H1 (cell line): ENCODE measurements at regions not wholly inside any gene's neighbourhood (a gene's known extent, or its start where the extent isn't known, plus 50 kb on each side); places are given as distances from the start of the nearest gene placed in this dataset.

Experiments
- CTCF ChIA-PET: fragments of 300-600 bp; sonication (Branson Sonifier 250); formaldehyde crosslinking; loops from one replicate; lab custom pipeline; 2021; ENCODE audit not compliant: partially characterized antibody; lab: Charles Lee
- POLR2A ChIA-PET: fragments of 300-600 bp; sonication (Branson Sonifier 250); formaldehyde crosslinking; loops from one replicate; lab custom pipeline; 2021; ENCODE audit warnings: inconsistent platforms; ENCODE audit not compliant: partially characterized antibody; lab: Charles Lee
- DNase-seq, 2 experiments: peaks; one replicate each; pipeline versions ENCODE4 v3.0.0 to v3.0.0-alpha.2; 2010 to 2022; ENCODE audit warnings: low spot score in 2 of 2, low read depth in 1 of 2, mixed read lengths in 1 of 2
- FAIRE-seq: peaks from 2 replicates; lab custom pipeline; 2011; peaks lifted over from hg19 to GRCh38; lab: Jason Lieb, UNC
- H2AFZ ChIP-seq: 2 replicates; pipeline ENCODE4 v1.8.1; 2012; ENCODE audit warnings: low read length, inconsistent platforms
- H2AK5ac ChIP-seq: 2 replicates; pipeline ENCODE4 v1.6.1; 2013; ENCODE audit warnings: low read depth, low read length
- H2BK120ac ChIP-seq: replicated peaks from 2 replicates; pipeline ENCODE3; 2013; ENCODE audit warnings: low read depth, low read length, inconsistent platforms
- H2BK12ac ChIP-seq: 2 replicates; pipeline ENCODE4 v1.6.1; 2013; ENCODE audit warnings: low read depth, low read length
- H2BK15ac ChIP-seq: 2 replicates; pipeline ENCODE4 v1.6.1; 2013; ENCODE audit warnings: low read length
- H2BK20ac ChIP-seq: 2 replicates; pipeline ENCODE4 v1.6.1; 2013; ENCODE audit warnings: low read length
- H2BK5ac ChIP-seq: 2 replicates; pipeline ENCODE4 v1.6.1; 2013; ENCODE audit warnings: low read depth, low read length
- H3K14ac ChIP-seq: 2 replicates; pipeline ENCODE4 v1.6.1; 2013; ENCODE audit warnings: inconsistent platforms; ENCODE audit not compliant: insufficient read length
- H3K18ac ChIP-seq: 2 replicates; pipeline ENCODE4 v1.6.1; 2013; ENCODE audit warnings: low read length; ENCODE audit errors: extremely low read depth
- H3K23ac ChIP-seq: 2 replicates; pipeline ENCODE4 v1.6.1; 2013; ENCODE audit warnings: inconsistent platforms; ENCODE audit not compliant: insufficient read length
- H3K23me2 ChIP-seq: 2 replicates; pipeline ENCODE4 v1.6.1; 2013; ENCODE audit warnings: low read depth, low read length
- H3K27ac ChIP-seq: 2 replicates; pipeline ENCODE4 v1.6.1; 2011; ENCODE audit warnings: low read depth, low read length, inconsistent platforms
- H3K27me3 ChIP-seq, 4 experiments: replicated peaks in 1 of 4; 1 replicate in 1 of 4; 2 replicates in 3 of 4; pipeline versions ENCODE4 v1.6.1 to v1.8.1; 2011 to 2013; ENCODE audit warnings: low read length in 3 of 4, mild to moderate bottlenecking in 3 of 4, inconsistent platforms in 2 of 4, mixed read lengths in 2 of 4, moderate library complexity in 1 of 4; ENCODE audit not compliant: control insufficient read depth in 3 of 4, insufficient read depth in 3 of 4; ENCODE audit errors: extremely low read depth in 1 of 4
- H3K36me3 ChIP-seq, 4 experiments: 2 replicates each; pipeline versions ENCODE4 v1.6.1 to v1.8.1; 2011 to 2013; ENCODE audit warnings: mild to moderate bottlenecking in 4 of 4, low read length in 3 of 4, moderate library complexity in 2 of 4, control low read depth in 1 of 4, inconsistent platforms in 1 of 4; ENCODE audit not compliant: insufficient read depth in 4 of 4, control insufficient read depth in 2 of 4
- H3K4ac ChIP-seq: replicated peaks from 2 replicates; pipeline ENCODE3; 2013; ENCODE audit warnings: low read length, low read depth, mixed read lengths, inconsistent platforms; ENCODE audit not compliant: insufficient read length
- H3K4me1 ChIP-seq, 4 experiments: replicated peaks in 1 of 4; 1 replicate in 1 of 4; 2 replicates in 3 of 4; pipeline versions ENCODE4 v1.6.1 to v1.8.1; 2011 to 2013; ENCODE audit warnings: low read length in 3 of 4, inconsistent platforms in 2 of 4, mixed read lengths in 1 of 4; ENCODE audit not compliant: insufficient read depth in 4 of 4, control insufficient read depth in 3 of 4
- H3K4me2 ChIP-seq, 2 experiments: 2 replicates each; pipeline versions ENCODE4 v1.6.1 to v1.8.1; 2011 to 2013; ENCODE audit warnings: low read depth in 2 of 2, low read length in 2 of 2, control low read depth in 1 of 2, inconsistent platforms in 1 of 2, mild to moderate bottlenecking in 1 of 2; ENCODE audit not compliant: insufficient read depth in 1 of 2
- H3K4me3 ChIP-seq, 4 experiments: fragments of 200-600, 300-600 bp in 1 of 4; sonication (generic), shearing (Covaris generic), sonication (Bioruptor Twin) in 1 of 4; 2 replicates each; pipeline versions ENCODE4 v1.5.1 to v1.8.1; 2011 to 2016; ENCODE audit warnings: low read length in 4 of 4, low read depth in 3 of 4, control low read depth in 2 of 4, inconsistent platforms in 2 of 4, mild to moderate bottlenecking in 2 of 4, mixed read lengths in 1 of 4, moderate library complexity in 1 of 4; ENCODE audit not compliant: insufficient read depth in 2 of 4; ENCODE audit errors: extremely low read depth in 1 of 4
- H3K56ac ChIP-seq: replicated peaks from 2 replicates; pipeline ENCODE3; 2013; ENCODE audit warnings: low read depth, mild to moderate bottlenecking, mixed read lengths, low read length, inconsistent platforms; ENCODE audit not compliant: insufficient read length
- H3K79me1 ChIP-seq: 2 replicates; pipeline ENCODE4 v1.6.1; 2013; ENCODE audit warnings: low read depth, low read length, control low read depth
- H3K79me2 ChIP-seq, 2 experiments: 2 replicates each; pipeline versions ENCODE4 v1.6.1 to v1.8.1; 2012 to 2013; ENCODE audit warnings: low read length in 2 of 2, mild to moderate bottlenecking in 2 of 2, inconsistent platforms in 1 of 2; ENCODE audit not compliant: insufficient read depth in 2 of 2, control insufficient read depth in 1 of 2
- H3K9ac ChIP-seq, 4 experiments: replicated peaks in 1 of 4; 1 replicate in 1 of 4; 2 replicates in 3 of 4; pipeline versions ENCODE4 v1.6.1 to v1.8.1; 2011 to 2013; ENCODE audit warnings: low read depth in 3 of 4, low read length in 3 of 4, control low read depth in 2 of 4, mild to moderate bottlenecking in 2 of 4, moderate library complexity in 2 of 4, inconsistent platforms in 1 of 4; ENCODE audit errors: extremely low read depth in 1 of 4
- H3K9me3 ChIP-seq, 2 experiments: 2 replicates each; pipeline versions ENCODE4 v1.6.1 to v1.8.1; 2012 to 2013; ENCODE audit warnings: mild to moderate bottlenecking in 2 of 2, moderate library complexity in 2 of 2, control low read depth in 1 of 2, inconsistent platforms in 1 of 2, low read depth in 1 of 2, low read length in 1 of 2, mixed read lengths in 1 of 2; ENCODE audit not compliant: insufficient read depth in 2 of 2
- H4K20me1 ChIP-seq, 2 experiments: replicated peaks in 1 of 2; 2 replicates each; pipeline versions ENCODE3 to v1.8.1; 2011 to 2013; ENCODE audit warnings: inconsistent platforms in 2 of 2, low read length in 2 of 2, mild to moderate bottlenecking in 1 of 2; ENCODE audit not compliant: insufficient read depth in 2 of 2, control insufficient read depth in 1 of 2
- H4K5ac ChIP-seq: 2 replicates; pipeline ENCODE4 v1.6.1; 2013; ENCODE audit warnings: low read length, low read depth, mixed read lengths, inconsistent platforms; ENCODE audit not compliant: insufficient read length
- H4K8ac ChIP-seq: 2 replicates; pipeline ENCODE4 v1.8.0; 2013; ENCODE audit warnings: mild to moderate bottlenecking, moderate library complexity, low read length, inconsistent platforms; ENCODE audit not compliant: insufficient read depth; ENCODE audit errors: extremely low read depth
- H4K91ac ChIP-seq: replicated peaks from 2 replicates; pipeline ENCODE3; 2013; ENCODE audit warnings: low read length, mixed read lengths, inconsistent platforms; ENCODE audit not compliant: insufficient read length
- BCL11A ChIP-seq, 2 experiments: IDR thresholded peaks; one replicate each; pipeline ENCODE4 v1.6.1; 2011; ENCODE audit warnings: low read depth in 2 of 2, low read length in 2 of 2, mild to moderate bottlenecking in 2 of 2
- CBX8 ChIP-seq: fragments of 300-800, 300-1000 bp; sonication (generic); IDR thresholded peaks from 2 replicates; pipeline ENCODE4 v1.7.1; 2016; ENCODE audit warnings: low read depth, low read length, borderline replicate concordance
- TEAD4 ChIP-seq: IDR thresholded peaks from 2 replicates; pipeline ENCODE4 v1.6.1; 2012; ENCODE audit warnings: low read depth, low read length, inconsistent platforms, mixed read lengths
- WGBS, 2 experiments: shearing (Covaris generic) in 1 of 2; methylation state at CpG; one replicate each; pipeline versions ENCODE4 v1.1.6 to v1.1.7; 2013 to 2015; ENCODE audit warnings: low lambda C conversion rate in 2 of 2, mixed read lengths in 2 of 2, inconsistent platforms in 1 of 2, low coverage in 1 of 2, missing lambda C conversion rate in 1 of 2; ENCODE audit not compliant: insufficient replicate concordance in 2 of 2, insufficient coverage in 1 of 2, insufficient read length in 1 of 2; ENCODE audit errors: extremely low coverage in 1 of 2, missing lambda C conversion rate in 1 of 2; 5-methylcytosine and 5-hydroxymethylcytosine counted together

DNA sequence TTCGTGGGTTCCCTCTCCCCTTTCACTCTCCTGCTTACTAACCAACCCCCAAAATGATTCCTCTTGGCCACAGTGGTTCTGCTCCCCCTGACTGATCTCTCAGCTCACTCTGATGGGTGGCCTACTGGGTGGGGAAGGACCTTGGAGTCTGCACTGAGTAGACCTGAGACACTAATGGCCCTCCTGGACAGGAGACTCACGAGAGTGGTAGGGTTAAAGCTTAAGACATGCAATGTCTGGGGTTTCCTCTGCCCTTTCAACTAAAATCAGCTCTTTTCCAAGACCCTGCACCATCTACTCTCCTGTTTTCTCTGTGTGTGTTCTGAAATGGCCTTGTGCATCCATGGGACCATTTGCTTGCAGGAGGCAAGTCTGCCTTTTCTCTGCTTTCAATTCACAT is 631.4 kb downstream of the ACTR3B start:
- H2BK20ac ChIP-seq: no peak overlapping the region
- H4K5ac ChIP-seq: no peak overlapping the region
- H2AFZ ChIP-seq: no peak overlapping the region
- no peak overlapping the region for H3K23ac ChIP-seq
- DNase-seq: peak in 1 of 2 experiments; percentile 11
- WGBS, 2 experiments: 63% methylated on average over 2 of the region's 2 CpGs; no CpG with 5 or more reads in 1 of the 2 experiments
- no peaks in the 10 kb centered on the region for H3K27me3 ChIP-seq
- H3K79me1 ChIP-seq: no peaks in the 10 kb centered on the region
- no peak overlapping the region for H2BK12ac ChIP-seq
- H3K4me2 ChIP-seq: no peak overlapping the region
- H3K27ac ChIP-seq: no peak overlapping the region
- FAIRE-seq: no peak
- no peak overlapping the region for H3K14ac ChIP-seq
- H3K9me3 ChIP-seq: peaks cover 40 to 43% of the 10 kb centered on the region in 2 experiments
- H3K4me3 ChIP-seq: no peak overlapping the region
- no peak overlapping the region for H2BK5ac ChIP-seq
- H2AK5ac ChIP-seq: no peak overlapping the region
- H3K4ac ChIP-seq: no peak overlapping the region
- TF ChIP-seq CBX8 (no peak), TEAD4 (no peak), BCL11A (IDR thresholded peaks at IDR 0.05; ENCODE audit: low read depth in 2 of 2, low read length in 2 of 2) (no peak)
- no peak overlapping the region for H3K9ac ChIP-seq
- no peaks in the 10 kb centered on the region for H3K79me2 ChIP-seq
- ChIA-PET POLR2A (no interaction called here), CTCF (no interaction called here)
- H3K56ac ChIP-seq: no peak overlapping the region
- H3K23me2 ChIP-seq: no peaks in the 10 kb centered on the region
- no peaks in the 10 kb centered on the region for H3K36me3 ChIP-seq
- H2BK120ac ChIP-seq: no peak overlapping the region
- no peak overlapping the region for H2BK15ac ChIP-seq
- H4K91ac ChIP-seq: no peak overlapping the region
- no peak overlapping the region for H3K18ac ChIP-seq
- H3K4me1 ChIP-seq: no peaks in the 10 kb centered on the region
- no peaks in the 10 kb centered on the region for H4K20me1 ChIP-seq
- no peak overlapping the region for H4K8ac ChIP-seq
